Left ventricle myocardium inferior (tissue), 1 donor: ENCODE measurements at regions not wholly inside any gene's neighbourhood (a gene's known extent, or its start where the extent isn't known, plus 50 kb on each side); places are given as distances from the start of the nearest gene placed in this dataset.

Experiments used
- DNase-seq: peaks from one replicate; pipeline ENCODE4 v3.0.0-alpha.2; 2020
- H3K27ac ChIP-seq: fragments of 200-600 bp; replicated peaks from 2 replicates; pipeline ENCODE4 v1.8.0; 2021
- H3K27me3 ChIP-seq: fragments of 200-600 bp; 2 replicates; pipeline ENCODE4 v1.8.0; 2021; ENCODE audit warnings: low read depth
- H3K36me3 ChIP-seq: fragments of 200-600 bp; 2 replicates; pipeline ENCODE4 v1.8.0; 2021
- H3K4me1 ChIP-seq: fragments of 200-600 bp; 2 replicates; pipeline ENCODE4 v1.8.0; 2021
- H3K4me3 ChIP-seq: fragments of 200-600 bp; 2 replicates; pipeline ENCODE4 v1.8.0; 2021; ENCODE audit warnings: mild to moderate bottlenecking, moderate library complexity
- H3K9me3 ChIP-seq: fragments of 200-600 bp; replicated peaks from 2 replicates; pipeline ENCODE4 v1.8.0; 2021
- intact Hi-C: fragments of 100-400 bp; cut with micrococcal nuclease; formaldehyde crosslinking; loops from one replicate; pipeline ENCODE4 v1.11.0; 2022
- TF ChIP-seq, protein P1 (sequence below): fragments of 200-600 bp; IDR thresholded peaks from 2 replicates; pipeline ENCODE4 v1.8.0; 2021; ENCODE audit warnings: antibody characterized with exemption, mild to moderate bottlenecking, borderline replicate concordance
- donor health status: DM: no; HTN: yes; CAD: no; lungs with severe emphysema.

GRCh38 chr2:188119112-188119838 lies 172.4 kb upstream of the GULP1 start:
- TF ChIP-seq, protein P1, sequence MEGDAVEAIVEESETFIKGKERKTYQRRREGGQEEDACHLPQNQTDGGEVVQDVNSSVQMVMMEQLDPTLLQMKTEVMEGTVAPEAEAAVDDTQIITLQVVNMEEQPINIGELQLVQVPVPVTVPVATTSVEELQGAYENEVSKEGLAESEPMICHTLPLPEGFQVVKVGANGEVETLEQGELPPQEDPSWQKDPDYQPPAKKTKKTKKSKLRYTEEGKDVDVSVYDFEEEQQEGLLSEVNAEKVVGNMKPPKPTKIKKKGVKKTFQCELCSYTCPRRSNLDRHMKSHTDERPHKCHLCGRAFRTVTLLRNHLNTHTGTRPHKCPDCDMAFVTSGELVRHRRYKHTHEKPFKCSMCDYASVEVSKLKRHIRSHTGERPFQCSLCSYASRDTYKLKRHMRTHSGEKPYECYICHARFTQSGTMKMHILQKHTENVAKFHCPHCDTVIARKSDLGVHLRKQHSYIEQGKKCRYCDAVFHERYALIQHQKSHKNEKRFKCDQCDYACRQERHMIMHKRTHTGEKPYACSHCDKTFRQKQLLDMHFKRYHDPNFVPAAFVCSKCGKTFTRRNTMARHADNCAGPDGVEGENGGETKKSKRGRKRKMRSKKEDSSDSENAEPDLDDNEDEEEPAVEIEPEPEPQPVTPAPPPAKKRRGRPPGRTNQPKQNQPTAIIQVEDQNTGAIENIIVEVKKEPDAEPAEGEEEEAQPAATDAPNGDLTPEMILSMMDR, result no peak
- H3K36me3 ChIP-seq, result no peaks in the 10 kb centered on the region
- intact Hi-C loops, result no loop called here

DNA sequence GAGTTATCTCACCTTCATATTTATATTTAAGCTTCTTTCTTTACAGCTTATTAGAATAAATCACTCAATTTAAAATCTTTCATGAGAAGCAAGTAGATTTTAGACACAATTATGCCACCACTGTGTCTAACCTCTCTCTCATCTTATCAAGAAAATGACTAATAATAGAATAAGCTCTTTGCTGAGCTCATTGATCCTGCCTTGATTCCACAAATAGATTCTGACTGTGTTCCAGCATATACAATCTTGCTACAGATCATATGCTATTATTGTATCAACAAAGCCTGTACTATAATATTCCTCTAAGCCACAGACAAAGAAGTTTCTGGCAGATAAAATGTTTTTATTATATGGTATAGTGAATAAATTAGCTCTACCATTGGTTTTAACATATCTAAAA lies 168.7 kb upstream of the GULP1 start:
- no peak for DNase-seq
- H3K27me3 ChIP-seq, result no peaks in the 10 kb centered on the region
- H3K9me3 ChIP-seq, result no peaks in the 10 kb centered on the region
- intact Hi-C loops, result no loop called here
- no peak overlapping the region for H3K27ac ChIP-seq
- TF ChIP-seq, protein P1, result no peak
- no peaks in the 10 kb centered on the region for H3K36me3 ChIP-seq
- H3K4me1 ChIP-seq, result no peaks in the 10 kb centered on the region
- no peak overlapping the region for H3K4me3 ChIP-seq

More at GRCh38 chr2:188119112-188119838, 172.4 kb upstream of the GULP1 start:
- H3K4me1 ChIP-seq, result no peaks in the 10 kb centered on the region
- H3K4me3 ChIP-seq, result no peak overlapping the region
- no peak overlapping the region for H3K27ac ChIP-seq
- no peak for DNase-seq
- H3K27me3 ChIP-seq, result no peaks in the 10 kb centered on the region
- no peaks in the 10 kb centered on the region for H3K9me3 ChIP-seq

DNA sequence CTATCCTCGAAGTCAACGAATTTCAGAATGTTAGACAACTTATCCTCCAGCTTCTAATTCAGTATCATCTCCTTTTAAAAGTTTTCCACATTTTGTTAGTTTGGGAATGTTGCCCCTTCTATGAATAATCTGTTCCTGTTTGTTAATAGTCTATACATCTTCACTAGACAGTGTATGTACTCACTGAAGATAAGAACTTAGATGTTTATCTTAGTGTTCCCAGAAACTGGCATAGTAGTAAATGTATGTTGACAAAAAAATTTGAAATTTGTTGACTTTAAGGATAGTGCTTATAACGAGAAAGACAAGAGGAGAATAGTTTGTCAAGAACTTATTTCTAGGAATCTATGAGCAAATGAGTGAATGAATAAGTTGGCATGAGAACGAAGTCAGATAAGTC lies 162.0 kb upstream of the GULP1 start:
- H3K36me3 ChIP-seq, result no peaks in the 10 kb centered on the region
- no peak overlapping the region for H3K4me3 ChIP-seq
- TF ChIP-seq, protein P1, result no peak
- H3K27ac ChIP-seq, result no peak overlapping the region
- H3K4me1 ChIP-seq, result peaks cover 19% of the 10 kb centered on the region
- DNase-seq, result no peak
- intact Hi-C loops, result no loop called here
- H3K27me3 ChIP-seq, result no peaks in the 10 kb centered on the region
- H3K9me3 ChIP-seq, result no peaks in the 10 kb centered on the region

- H3K36me3 ChIP-seq, result no peaks in the 10 kb centered on the region
These were observed 161.4 kb upstream of the GULP1 start for GRCh38 chr2:188130317-188130716.

GRCh38 chr2:188131281-188131680 lies 160.4 kb upstream of the GULP1 start:
- H3K9me3 ChIP-seq, result no peaks in the 10 kb centered on the region
- no peak overlapping the region for H3K27ac ChIP-seq
- intact Hi-C loops, result no loop called here
- no peaks in the 10 kb centered on the region for H3K27me3 ChIP-seq
- TF ChIP-seq, protein P1, result no peak
- peaks cover 19% of the 10 kb centered on the region for H3K4me1 ChIP-seq
- no peak for DNase-seq
- no peaks in the 10 kb centered on the region for H3K36me3 ChIP-seq
- H3K4me3 ChIP-seq, result no peak overlapping the region

More at GRCh38 chr2:188130317-188130716, 161.4 kb upstream of the GULP1 start:
- no peaks in the 10 kb centered on the region for H3K27me3 ChIP-seq
- H3K4me3 ChIP-seq, result no peak overlapping the region
- H3K4me1 ChIP-seq, result peaks cover 19% of the 10 kb centered on the region
- DNase-seq, result no peak
- TF ChIP-seq, protein P1, result no peak
- no peaks in the 10 kb centered on the region for H3K9me3 ChIP-seq
- no peak overlapping the region for H3K27ac ChIP-seq
- intact Hi-C loops, result no loop called here
